PC-9 (cell line): ENCODE measurements at regions not wholly inside any gene's neighbourhood (a gene's known extent, or its start where the extent isn't known, plus 50 kb on each side); places are given as distances from the start of the nearest gene placed in this dataset.

Source experiments
- CTCF ChIP-seq: fragments of 200-600 bp; sonication (generic); conservative IDR thresholded peaks from 2 replicates; pipeline ENCODE4 v1.6.1; 2017; ENCODE audit warnings: mixed run types, antibody characterized with exemption, mild to moderate bottlenecking, moderate library complexity
- EZH2 ChIP-seq: fragments of 200-600 bp; sonication (generic); IDR thresholded peaks from 2 replicates; pipeline ENCODE4 v1.8.0; 2017; ENCODE audit warnings: antibody characterized with exemption, low read depth

GRCh38 chr11:123268156-123268555, 73.1 kb upstream of the CLMP start:
- TF ChIP-seq CTCF (no peak), EZH2 (no peak)
